K562 (cell line): ENCODE measurements at regions not wholly inside any gene's neighbourhood (a gene's known extent, or its start where the extent isn't known, plus 50 kb on each side); places are given as distances from the start of the nearest gene placed in this dataset.
"Not testable (repeated sequence)": the region's sequence is repeated elsewhere in the genome, so short reads cannot be mapped to it uniquely, and the experiment has no call there.

Source experiments
- ATAC-seq: fragments of 200-7000 bp; cut with Tn5 transposase; 3 replicates; pipeline ENCODE4 v1.9.1; 2020; ENCODE audit warnings: moderate library complexity
- BruUV-seq: library from RNA; stranded (reverse); fragments of 400-500 nt; replicated peaks from 2 replicates; lab custom pipeline; 2021; lab: Mats Ljungman, UMichigan
- CTCF ChIA-PET: fragments of 300-600 bp; formaldehyde crosslinking; extraction: SDS; loops from one replicate; lab custom pipeline; 2021; ENCODE audit warnings: low intra/inter-chr PET ratio; lab: Yijun Ruan, JAX
- POLR2A ChIA-PET: fragments of 300-600, 350-650 bp; sonication (Branson Sonifier 250); formaldehyde crosslinking; extraction: SDS; loops from one replicate; lab custom pipeline; 2021; ENCODE audit warnings: antibody characterized with exemption, inconsistent platforms; lab: Yijun Ruan, JAX
- DNase-seq, 4 experiments: peaks; one replicate each; pipeline versions ENCODE4 v3.0.0 to v3.0.0-alpha.2; 2011 to 2018; ENCODE audit warnings: low spot score in 3 of 4, mixed read lengths in 3 of 4; ENCODE audit errors: extremely low read depth in 1 of 4
- FAIRE-seq: peaks from 2 replicates; lab custom pipeline; 2011; peaks lifted over from hg19 to GRCh38; lab: Jason Lieb, UNC
- H2AFZ ChIP-seq: 2 replicates; pipeline ENCODE4 v1.6.0; 2011; ENCODE audit warnings: low read depth, low read length, control low read depth, inconsistent platforms
- H3K27ac ChIP-seq: fragments of 200-600 bp; 3 replicates; pipeline ENCODE4 v1.8.0; 2011; ENCODE audit warnings: low read depth, mild to moderate bottlenecking, control low read depth, inconsistent platforms, low read length, moderate library complexity, mixed read lengths; ENCODE audit errors: extremely low read depth
- H3K27me3 ChIP-seq, 2 experiments: fragments of 300-600 bp in 1 of 2; 2 replicates in 1 of 2; 3 replicates in 1 of 2; pipeline versions ENCODE4 v1.6.0 to v1.8.0; 2011; ENCODE audit warnings: inconsistent platforms in 2 of 2, low read length in 2 of 2, mild to moderate bottlenecking in 1 of 2, mixed read lengths in 1 of 2, moderate library complexity in 1 of 2; ENCODE audit not compliant: control insufficient read depth in 2 of 2, insufficient read depth in 2 of 2
- H3K36me3 ChIP-seq: fragments of 300-600 bp; 3 replicates; pipeline ENCODE4 v1.8.0; 2011; ENCODE audit warnings: mild to moderate bottlenecking, low read length, inconsistent platforms; ENCODE audit not compliant: control insufficient read depth, insufficient read depth
- H3K4me1 ChIP-seq, 2 experiments: fragments of 200-600 bp in 1 of 2; replicated peaks in 1 of 2; 2 replicates in 1 of 2; 3 replicates in 1 of 2; pipeline versions ENCODE4 v1.5.1 to v1.8.0; 2011; ENCODE audit warnings: inconsistent platforms in 2 of 2, low read length in 2 of 2, mild to moderate bottlenecking in 1 of 2, mixed read lengths in 1 of 2, moderate library complexity in 1 of 2; ENCODE audit not compliant: control insufficient read depth in 2 of 2, insufficient read depth in 2 of 2
- H3K4me2 ChIP-seq: 2 replicates; pipeline ENCODE4 v1.6.1; 2011; ENCODE audit warnings: low read length, control low read depth, inconsistent platforms, mixed read lengths; ENCODE audit not compliant: insufficient read depth
- H3K4me3 ChIP-seq: fragments of 200-600 bp; sonication (generic), shearing (Covaris generic); 2 replicates; pipeline ENCODE4 v1.5.1; 2016; ENCODE audit warnings: control low read depth, inconsistent platforms
- H3K79me2 ChIP-seq: fragments of 200-600 bp; 3 replicates; pipeline ENCODE4 v1.8.0; 2011; ENCODE audit warnings: low read length, inconsistent platforms; ENCODE audit not compliant: control insufficient read depth, insufficient read depth
- H3K9ac ChIP-seq, 2 experiments: 2 replicates each; pipeline versions ENCODE4 v1.6.0 to v1.6.1; 2011; ENCODE audit warnings: low read depth in 2 of 2, low read length in 2 of 2, control low read depth in 1 of 2, inconsistent platforms in 1 of 2, mild to moderate bottlenecking in 1 of 2, mixed read lengths in 1 of 2; ENCODE audit not compliant: insufficient read depth in 1 of 2
- H3K9me1 ChIP-seq: one replicate; pipeline ENCODE4 v1.6.0; 2011; ENCODE audit warnings: inconsistent platforms, mild to moderate bottlenecking, low read length, moderate library complexity; ENCODE audit not compliant: control insufficient read depth, insufficient read depth
- H3K9me3 ChIP-seq: replicated peaks from 2 replicates; pipeline ENCODE4 v1.5.1; 2011; ENCODE audit warnings: low read depth, low read length, inconsistent platforms; ENCODE audit not compliant: control insufficient read depth, insufficient read depth
- H4K20me1 ChIP-seq: replicated peaks from 2 replicates; pipeline ENCODE4 v1.6.1; 2011; ENCODE audit warnings: low read length, inconsistent platforms, mixed read lengths; ENCODE audit not compliant: control insufficient read depth, insufficient read depth
- WGBS: fragments of 100-300 bp; shearing (Covaris generic); methylation state at CpG from one replicate; pipeline ENCODE4 v1.1.6; 2016; ENCODE audit warnings: low coverage, mixed read lengths; ENCODE audit not compliant: insufficient coverage; ENCODE audit errors: missing lambda C conversion rate; 5-methylcytosine and 5-hydroxymethylcytosine counted together
- in situ Hi-C: fragments of 300-500 bp; cut with MboI; formaldehyde crosslinking; loops from 4 replicates; pipeline ENCODE4 v1.15.0; 2018; ENCODE audit warnings: inconsistent platforms, mixed read lengths
- intact Hi-C: fragments of 100-400 bp; cut with micrococcal nuclease; formaldehyde crosslinking; loops from 2 replicates; pipeline ENCODE4 v1.14.2; 2022

GRCh38 chr7:35152059-35152458, 101.8 kb downstream of the TBX20 start:
- in situ Hi-C loops, result not testable (repeated sequence)

DNA sequence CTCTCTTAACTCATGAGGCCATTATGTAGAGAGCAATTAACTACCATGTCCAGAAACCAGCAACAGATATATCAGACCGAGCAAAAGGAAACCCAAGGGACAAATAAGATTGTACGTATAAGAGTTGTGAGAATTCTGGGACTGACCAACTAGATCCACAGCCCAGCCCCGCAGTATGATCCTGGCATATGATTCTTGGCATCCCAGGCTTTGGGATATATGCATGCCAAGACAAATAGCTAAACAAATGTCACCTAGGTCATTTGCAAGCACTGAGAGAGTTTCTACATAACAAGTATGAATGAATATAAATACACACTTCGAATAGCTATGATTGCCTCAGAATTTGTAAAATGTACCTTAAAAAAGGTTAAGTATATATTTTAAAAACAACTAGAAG, 105.9 kb downstream of the TBX20 start:
- H3K9me1 ChIP-seq, FAIRE-seq, DNase-seq, H3K27ac ChIP-seq, H3K27me3 ChIP-seq, H3K79me2 ChIP-seq, H3K9me3 ChIP-seq, H4K20me1 ChIP-seq, ATAC-seq, BruUV-seq, H3K9ac ChIP-seq, H3K36me3 ChIP-seq, in situ Hi-C loops, intact Hi-C loops, H3K4me1 ChIP-seq, H3K4me3 ChIP-seq, H3K4me2 ChIP-seq, CTCF ChIA-PET, H2AFZ ChIP-seq, POLR2A ChIA-PET: not testable (repeated sequence)
- WGBS, result 1% methylated on average over 4 of the region's 4 CpGs

More at GRCh38 chr7:35152059-35152458, 101.8 kb downstream of the TBX20 start:
- H3K9me1 ChIP-seq, POLR2A ChIA-PET, H3K9ac ChIP-seq, BruUV-seq, CTCF ChIA-PET, H3K36me3 ChIP-seq, H3K4me3 ChIP-seq, H3K27ac ChIP-seq, H3K9me3 ChIP-seq, FAIRE-seq, H2AFZ ChIP-seq, ATAC-seq, H3K79me2 ChIP-seq, intact Hi-C loops, DNase-seq, H3K27me3 ChIP-seq, H3K4me1 ChIP-seq, H3K4me2 ChIP-seq, H4K20me1 ChIP-seq: not testable (repeated sequence)
- WGBS, result 0% methylated on average over 6 of the region's 8 CpGs

GRCh38 chr7:35142125-35142524, 104.8 kb upstream of the DPY19L1 start:
- H4K20me1 ChIP-seq, POLR2A ChIA-PET, H3K4me2 ChIP-seq, H2AFZ ChIP-seq, in situ Hi-C loops, H3K4me1 ChIP-seq, BruUV-seq, H3K27me3 ChIP-seq, DNase-seq, H3K4me3 ChIP-seq, CTCF ChIA-PET, H3K79me2 ChIP-seq, FAIRE-seq, H3K27ac ChIP-seq, H3K9me1 ChIP-seq, intact Hi-C loops, H3K9ac ChIP-seq, H3K9me3 ChIP-seq, H3K36me3 ChIP-seq, ATAC-seq: not testable (repeated sequence)
- 0% methylated on average over 2 of the region's 2 CpGs for WGBS

DNA sequence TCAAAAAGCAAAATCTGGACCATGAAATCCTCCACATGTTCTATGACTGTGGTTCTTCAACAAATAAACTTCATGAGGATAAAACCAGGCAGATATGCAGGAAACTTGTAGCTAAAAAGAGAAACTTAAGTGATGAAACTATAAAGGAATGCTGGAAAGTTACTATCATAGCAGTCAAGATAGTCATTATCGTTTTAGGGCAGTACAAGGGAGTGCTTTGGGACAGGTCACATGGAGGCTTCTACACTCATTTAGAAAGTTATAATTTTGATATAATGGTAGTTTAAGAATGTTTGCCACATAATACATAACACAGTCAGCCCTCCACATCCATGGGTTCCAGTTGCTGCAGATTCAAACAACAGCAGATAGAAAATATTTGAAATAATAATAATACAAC, 102.0 kb upstream of the DPY19L1 start:
- FAIRE-seq, H3K4me2 ChIP-seq, intact Hi-C loops, H3K9ac ChIP-seq, DNase-seq, CTCF ChIA-PET, H3K79me2 ChIP-seq, H3K9me1 ChIP-seq, H2AFZ ChIP-seq, H3K27ac ChIP-seq, in situ Hi-C loops, ATAC-seq, H3K27me3 ChIP-seq, BruUV-seq, H3K36me3 ChIP-seq, H3K4me3 ChIP-seq, H3K4me1 ChIP-seq, H3K9me3 ChIP-seq, H4K20me1 ChIP-seq, POLR2A ChIA-PET: not testable (repeated sequence)
- no CpG with 5 or more reads among the region's 1 CpG for WGBS
